ENCODE measurements at regions not wholly inside any gene's neighbourhood (a gene's known extent, or its start where the extent isn't known, plus 50 kb on each side); places are given as distances from the start of the nearest gene placed in this dataset.

DNA sequence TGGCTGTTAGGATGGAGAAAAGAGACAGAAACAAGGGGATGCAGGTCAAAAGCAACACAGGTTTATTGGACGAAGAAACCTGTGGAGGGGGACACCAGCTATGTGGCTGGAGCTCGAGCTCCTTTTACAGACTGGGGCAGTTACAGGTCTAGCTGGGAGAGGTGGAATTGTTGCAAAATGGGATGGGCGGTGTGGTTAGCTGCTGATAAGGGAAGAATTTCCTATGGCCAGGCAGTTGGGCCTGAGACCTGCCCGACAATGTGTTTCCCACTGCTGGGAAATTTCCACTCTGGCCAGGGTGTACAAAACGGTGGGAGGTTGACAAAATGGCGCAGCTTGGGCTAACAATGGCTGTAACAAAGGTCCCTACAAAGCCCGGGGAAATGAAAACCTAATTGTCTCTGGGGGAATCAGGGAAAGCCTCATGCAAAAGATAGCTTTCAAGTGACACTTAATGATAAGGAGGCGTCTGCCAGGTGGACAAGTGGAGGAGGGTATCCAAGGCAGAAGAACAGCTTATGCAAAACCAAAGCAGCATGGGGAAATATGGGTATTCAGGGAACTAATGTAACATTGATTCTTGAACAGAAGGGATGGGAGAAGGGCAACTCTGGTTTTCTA lies 137.4 kb upstream of the SGO1 start:
- TF ChIP-seq TSHZ2 (CRISPR knock-in tag; IDR thresholded peaks at IDR 0.05): no peak
- no peak for TF ChIP-seq BACH2 (CRISPR knock-in tag; IDR thresholded peaks at IDR 0.05; ENCODE audit: borderline replicate concordance)
- no peak for TF ChIP-seq ISL1 (CRISPR knock-in tag; IDR thresholded peaks at IDR 0.05)
- no peak for TF ChIP-seq ZFP3 (CRISPR knock-in tag; IDR thresholded peaks at IDR 0.05)
- TF ChIP-seq ZNF70 (CRISPR knock-in tag; IDR thresholded peaks at IDR 0.05): no peak
- TF ChIP-seq CREB5 (CRISPR knock-in tag; IDR thresholded peaks at IDR 0.05; ENCODE audit: low read depth): no peak
- TF ChIP-seq, protein P1, sequence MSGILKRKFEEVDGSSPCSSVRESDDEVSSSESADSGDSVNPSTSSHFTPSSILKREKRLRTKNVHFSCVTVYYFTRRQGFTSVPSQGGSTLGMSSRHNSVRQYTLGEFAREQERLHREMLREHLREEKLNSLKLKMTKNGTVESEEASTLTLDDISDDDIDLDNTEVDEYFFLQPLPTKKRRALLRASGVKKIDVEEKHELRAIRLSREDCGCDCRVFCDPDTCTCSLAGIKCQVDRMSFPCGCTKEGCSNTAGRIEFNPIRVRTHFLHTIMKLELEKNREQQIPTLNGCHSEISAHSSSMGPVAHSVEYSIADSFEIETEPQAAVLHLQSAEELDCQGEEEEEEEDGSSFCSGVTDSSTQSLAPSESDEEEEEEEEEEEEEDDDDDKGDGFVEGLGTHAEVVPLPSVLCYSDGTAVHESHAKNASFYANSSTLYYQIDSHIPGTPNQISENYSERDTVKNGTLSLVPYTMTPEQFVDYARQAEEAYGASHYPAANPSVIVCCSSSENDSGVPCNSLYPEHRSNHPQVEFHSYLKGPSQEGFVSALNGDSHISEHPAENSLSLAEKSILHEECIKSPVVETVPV (CRISPR knock-in tag; IDR thresholded peaks at IDR 0.05): no peak
- no peak for TF ChIP-seq POU6F1 (CRISPR knock-in tag; IDR thresholded peaks at IDR 0.05; ENCODE audit: borderline replicate concordance, low read depth)
- TF ChIP-seq OSR1 (CRISPR knock-in tag; IDR thresholded peaks at IDR 0.05): no peak
- no peak for TF ChIP-seq ARNTL (CRISPR knock-in tag; IDR thresholded peaks at IDR 0.05; ENCODE audit: borderline replicate concordance, low read depth)
- no peak for TF ChIP-seq CSDC2 (CRISPR knock-in tag; IDR thresholded peaks at IDR 0.05)
- no peak for TF ChIP-seq PATZ1 (CRISPR knock-in tag; IDR thresholded peaks at IDR 0.05; ENCODE audit: borderline replicate concordance)

Measured in SK-N-SH treated with all-trans-retinoic acid at 6 μM for 48 hours (cell line).